ENCODE measurements at regions not wholly inside any gene's neighbourhood (a gene's known extent, or its start where the extent isn't known, plus 50 kb on each side); places are given as distances from the start of the nearest gene placed in this dataset.

DNA sequence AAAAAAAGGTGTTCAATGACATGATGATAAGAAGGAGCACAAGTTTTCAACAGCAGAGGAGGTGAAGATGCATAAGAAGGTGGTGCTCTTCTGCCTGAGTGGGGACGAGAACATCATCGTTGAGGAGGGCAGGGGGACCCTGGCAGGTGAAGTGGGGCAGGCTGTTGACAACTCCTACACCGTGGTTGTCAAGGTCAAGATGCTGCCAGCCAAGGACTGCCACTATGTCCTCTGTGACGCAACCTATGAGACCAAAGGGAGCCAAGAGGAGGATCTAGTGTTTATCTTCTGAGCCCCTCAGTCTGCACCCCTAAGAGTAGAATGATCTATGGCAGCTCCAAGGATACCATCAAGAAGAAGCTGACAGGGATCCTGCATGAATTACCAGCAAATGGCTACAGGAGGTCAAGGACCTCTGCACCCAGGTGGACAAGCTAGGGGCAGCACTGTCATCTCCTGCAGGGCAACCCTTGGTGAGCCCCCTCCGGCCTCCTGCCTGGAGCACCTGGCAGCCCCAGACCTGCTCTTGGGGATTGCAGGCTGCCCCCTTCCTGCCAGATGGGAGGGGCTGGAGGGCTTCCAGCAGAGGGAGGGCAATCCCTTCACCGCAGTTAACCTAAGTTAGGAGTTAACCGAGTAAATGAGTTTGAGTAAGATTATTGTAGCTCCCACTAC is 80.5 kb downstream of the ZNF281 start:
- POLR2A ChIA-PET = no interaction called here
- CTCF ChIA-PET (ENCODE audit: unreplicated experiment) = interaction anchor here (0.5 kb wide), 1 partner anchor 26 kb away, joined by 4 read pairs; no protein-coding TSS in a partner anchor

DNA sequence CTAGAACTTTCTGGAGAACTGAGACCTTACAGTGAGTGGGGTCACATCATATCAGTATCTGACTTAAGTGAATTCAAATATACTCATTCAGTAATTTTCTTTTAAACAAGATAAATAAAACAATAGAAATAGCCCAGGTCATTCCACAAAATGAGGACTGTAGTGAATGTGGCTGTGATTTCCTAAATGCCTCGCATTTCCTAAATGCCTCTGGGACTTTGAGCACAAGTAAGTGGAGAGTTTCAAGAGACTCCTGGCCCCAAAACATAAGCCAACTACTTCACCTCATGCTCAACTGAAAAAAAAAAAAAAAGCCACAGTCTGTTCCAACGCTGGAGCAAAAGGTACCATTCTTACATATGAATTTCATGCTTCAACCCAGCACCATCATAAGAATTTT is 81.5 kb downstream of the ZNF281 start:
- Histone ChIP-seq H3K4me3 (ENCODE audit: low read depth, low read length, poor library complexity, severe bottlenecking) (no peak overlapping the region), H2AFZ (ENCODE audit: low read length) (no peak overlapping the region), H3K36me3 (ENCODE audit: insufficient read depth, low read length) (no peaks in the 10 kb centered on the region), H3K9me2 (ENCODE audit: insufficient read depth, low read length) (no peaks in the 10 kb centered on the region), H3K4me2 (ENCODE audit: low read length) (no peak overlapping the region), H3K79me2 (ENCODE audit: insufficient read depth, low read depth, low read length) (no peaks in the 10 kb centered on the region), H3K4me1 (ENCODE audit: insufficient read depth, low read length, poor library complexity, severe bottlenecking) (no peaks in the 10 kb centered on the region), H3K9me3 (ENCODE audit: low read length) (no peaks in the 10 kb centered on the region), H3K27ac (ENCODE audit: low read depth, low read length, poor library complexity, severe bottlenecking) (no peak overlapping the region), H4K20me1 (ENCODE audit: insufficient read depth, low read length) (no peaks in the 10 kb centered on the region)
- intact Hi-C loops (cut with micrococcal nuclease; ENCODE audit: unreplicated experiment) = no loop called here
- ChIA-PET POLR2A (no interaction called here), CTCF (ENCODE audit: unreplicated experiment) (no interaction called here)
- TF ChIP-seq CTCF (conservative IDR thresholded peaks at IDR 0.05; ENCODE audit: low read length) = no peak
- TF ChIP-seq EZH2phosphoT487 (IDR thresholded peaks at IDR 0.05; ENCODE audit: borderline replicate concordance, low read depth, low read length) = no peak
- BruUV-seq (replicated peaks) = no TSS peak
- no peak for DNase-seq (ENCODE audit: low spot score)

More for the DNA sequence above, 80.5 kb downstream of the ZNF281 start:
- Histone ChIP-seq H3K4me2 (ENCODE audit: low read length) (no peak overlapping the region), H3K4me1 (ENCODE audit: insufficient read depth, low read length, poor library complexity, severe bottlenecking) (no peaks in the 10 kb centered on the region), H3K36me3 (ENCODE audit: insufficient read depth, low read length) (no peaks in the 10 kb centered on the region), H3K9me3 (ENCODE audit: low read length) (no peaks in the 10 kb centered on the region), H3K4me3 (ENCODE audit: low read depth, low read length, poor library complexity, severe bottlenecking) (no peak overlapping the region), H4K20me1 (ENCODE audit: insufficient read depth, low read length) (no peaks in the 10 kb centered on the region), H3K27ac (ENCODE audit: low read depth, low read length, poor library complexity, severe bottlenecking) (no peak overlapping the region), H3K9me2 (ENCODE audit: insufficient read depth, low read length) (no peaks in the 10 kb centered on the region), H2AFZ (ENCODE audit: low read length) (no peak overlapping the region), H3K79me2 (ENCODE audit: insufficient read depth, low read depth, low read length) (no peaks in the 10 kb centered on the region)
- intact Hi-C loops (cut with micrococcal nuclease; ENCODE audit: unreplicated experiment) = no loop called here
- BruUV-seq (replicated peaks) = no TSS peak
- no peak for TF ChIP-seq CTCF (conservative IDR thresholded peaks at IDR 0.05; ENCODE audit: low read length)
- no peak for TF ChIP-seq EZH2phosphoT487 (IDR thresholded peaks at IDR 0.05; ENCODE audit: borderline replicate concordance, low read depth, low read length)
- DNase-seq (ENCODE audit: low spot score) = no peak

- CTCF ChIA-PET (ENCODE audit: unreplicated experiment) = no interaction called here
- H3K27ac ChIP-seq (ENCODE audit: low read depth, low read length, poor library complexity, severe bottlenecking) = no peak overlapping the region
- H3K4me3 ChIP-seq (ENCODE audit: low read depth, low read length, poor library complexity, severe bottlenecking) = no peak overlapping the region
- no peaks in the 10 kb centered on the region for H4K20me1 ChIP-seq (ENCODE audit: insufficient read depth, low read length)
- POLR2A ChIA-PET = interaction anchor here (0.7 kb wide), 1 partner anchor 548 kb away, joined by 4 read pairs; no protein-coding TSS in a partner anchor
- H3K4me1 ChIP-seq (ENCODE audit: insufficient read depth, low read length, poor library complexity, severe bottlenecking) = no peaks in the 10 kb centered on the region
- H3K4me2 ChIP-seq (ENCODE audit: low read length) = no peak overlapping the region
- no peaks in the 10 kb centered on the region for H3K79me2 ChIP-seq (ENCODE audit: insufficient read depth, low read depth, low read length)
- intact Hi-C loops (cut with micrococcal nuclease; ENCODE audit: unreplicated experiment) = no loop called here
- no TSS peak for BruUV-seq (replicated peaks)
- no peaks in the 10 kb centered on the region for H3K9me2 ChIP-seq (ENCODE audit: insufficient read depth, low read length)
- H3K36me3 ChIP-seq (ENCODE audit: insufficient read depth, low read length) = no peaks in the 10 kb centered on the region
- no peaks in the 10 kb centered on the region for H3K9me3 ChIP-seq (ENCODE audit: low read length)
- DNase-seq (ENCODE audit: low spot score) = no peak
- no peak for TF ChIP-seq EZH2phosphoT487 (IDR thresholded peaks at IDR 0.05; ENCODE audit: borderline replicate concordance, low read depth, low read length)
- TF ChIP-seq CTCF (conservative IDR thresholded peaks at IDR 0.05; ENCODE audit: low read length) = no peak
- no peak overlapping the region for H2AFZ ChIP-seq (ENCODE audit: low read length)
Measured at GRCh38 chr1:200323856-200324400, 85.9 kb downstream of the ZNF281 start.
